Endothelial cell of umbilical vein (primary cell): ENCODE measurements at regions not wholly inside any gene's neighbourhood (a gene's known extent, or its start where the extent isn't known, plus 50 kb on each side); places are given as distances from the start of the nearest gene placed in this dataset.

Experiments used
- BruUV-seq: library from RNA; stranded (reverse); fragments of 400-500 nt; replicated peaks from 2 replicates; lab custom pipeline; 2021; lab: Mats Ljungman, UMichigan
- CTCF ChIA-PET: fragments of 300-600, 350-600 bp; sonication (Branson Sonifier 250); formaldehyde crosslinking; loops from one replicate; lab custom pipeline; 2021; ENCODE audit warnings: antibody characterized with exemption, inconsistent platforms; lab: Charles Lee
- POLR2A ChIA-PET: fragments of 300-600, 350-600 bp; sonication (Branson Sonifier 250); formaldehyde crosslinking; loops from one replicate; lab custom pipeline; 2021; ENCODE audit warnings: antibody characterized with exemption, inconsistent platforms; lab: Charles Lee
- DNase-seq: peaks from one replicate; pipeline ENCODE4 v3.0.0-alpha.2; 2011; ENCODE audit warnings: low read depth, low spot score
- FAIRE-seq: peaks from 2 replicates; lab custom pipeline; 2011; peaks lifted over from hg19 to GRCh38; lab: Jason Lieb, UNC
- H2AFZ ChIP-seq: 2 replicates; pipeline ENCODE4 v1.6.0; 2012; ENCODE audit warnings: low read depth, low read length, control low read depth, inconsistent platforms
- H3K27ac ChIP-seq: 2 replicates; pipeline ENCODE4 v1.5.1; 2011; ENCODE audit warnings: low read depth, mild to moderate bottlenecking, control low read depth, low read length, moderate library complexity; ENCODE audit not compliant: insufficient read depth
- H3K27me3 ChIP-seq, 2 experiments: 2 replicates each; pipeline versions ENCODE4 v1.6.0 to v1.6.1; 2011; ENCODE audit warnings: low read length in 2 of 2, mixed read lengths in 1 of 2; ENCODE audit not compliant: control insufficient read depth in 2 of 2, insufficient read depth in 2 of 2
- H3K36me3 ChIP-seq, 2 experiments: 2 replicates in 1 of 2; 3 replicates in 1 of 2; pipeline ENCODE4 v1.5.1; 2011; ENCODE audit warnings: low read length in 2 of 2, mild to moderate bottlenecking in 1 of 2, moderate library complexity in 1 of 2; ENCODE audit not compliant: control insufficient read depth in 2 of 2, insufficient read depth in 2 of 2; ENCODE audit errors: extremely low read depth in 1 of 2
- H3K4me1 ChIP-seq: 3 replicates; pipeline ENCODE4 v1.5.1; 2011; ENCODE audit warnings: mild to moderate bottlenecking, low read length; ENCODE audit not compliant: control insufficient read depth, insufficient read depth; ENCODE audit errors: extremely low read depth
- H3K4me2 ChIP-seq: 2 replicates; pipeline ENCODE4 v1.6.1; 2011; ENCODE audit warnings: low read length, control low read depth, mixed read lengths; ENCODE audit not compliant: insufficient read depth
- H3K4me3 ChIP-seq, 3 experiments: fragments of 200-600 bp in 1 of 3; sonication (generic), shearing (Covaris generic) in 1 of 3; replicated peaks in 1 of 3; 2 replicates each; pipeline ENCODE4 v1.5.1; 2011 to 2016; ENCODE audit warnings: control low read depth in 3 of 3, low read length in 3 of 3, mild to moderate bottlenecking in 2 of 3, inconsistent platforms in 1 of 3, low read depth in 1 of 3, moderate library complexity in 1 of 3; ENCODE audit not compliant: insufficient read depth in 1 of 3
- H3K79me2 ChIP-seq: 2 replicates; pipeline ENCODE4 v1.6.0; 2012; ENCODE audit warnings: low read length, inconsistent platforms; ENCODE audit not compliant: control insufficient read depth, insufficient read depth
- H3K9ac ChIP-seq: replicated peaks from 2 replicates; pipeline ENCODE3; 2011; ENCODE audit warnings: low read length, control low read depth; ENCODE audit not compliant: insufficient read depth; ENCODE audit errors: extremely low read depth
- H3K9me1 ChIP-seq: replicated peaks from 3 replicates; pipeline ENCODE4 v1.6.0; 2011; ENCODE audit warnings: mild to moderate bottlenecking, low read length; ENCODE audit not compliant: control insufficient read depth, insufficient read depth; ENCODE audit errors: extremely low read depth
- H3K9me3 ChIP-seq: replicated peaks from 2 replicates; pipeline ENCODE4 v1.5.1; 2012; ENCODE audit warnings: low read length, inconsistent platforms; ENCODE audit not compliant: control insufficient read depth, insufficient read depth
- H4K20me1 ChIP-seq: replicated peaks from 2 replicates; pipeline ENCODE3; 2011; ENCODE audit warnings: mild to moderate bottlenecking, low read length; ENCODE audit not compliant: control insufficient read depth, insufficient read depth; ENCODE audit errors: extremely low read depth
- EZH2 ChIP-seq: IDR thresholded peaks from 2 replicates; pipeline ENCODE4 v1.6.1; 2012; ENCODE audit warnings: borderline replicate concordance, low read depth, mild to moderate bottlenecking, moderate library complexity, low read length, inconsistent platforms; ENCODE audit not compliant: severe bottlenecking
- FOS ChIP-seq: IDR thresholded peaks from 2 replicates; pipeline ENCODE4 v1.6.1; 2011; ENCODE audit warnings: mild to moderate bottlenecking, low read length, moderate library complexity, borderline replicate concordance; ENCODE audit not compliant: insufficient read depth
- GATA2 ChIP-seq: IDR thresholded peaks from 2 replicates; pipeline ENCODE4 v1.7.0; 2011; ENCODE audit warnings: low read depth, mild to moderate bottlenecking, moderate library complexity, mixed read lengths, low read length; ENCODE audit not compliant: insufficient read length, insufficient read depth
- POLR2A ChIP-seq: IDR thresholded peaks from 2 replicates; pipeline ENCODE4 v1.6.1; 2012; ENCODE audit warnings: low read depth, mild to moderate bottlenecking, control low read depth, low read length
- POLR2AphosphoS5 ChIP-seq: IDR thresholded peaks from 2 replicates; pipeline ENCODE4 v1.6.1; 2012; ENCODE audit warnings: low read depth, mild to moderate bottlenecking, control low read depth, low read length, moderate library complexity; ENCODE audit not compliant: insufficient read depth
- dilution Hi-C: fragments of 300-500 bp; cut with MboI; formaldehyde crosslinking; loops from one replicate; pipeline ENCODE4 v1.15.0; 2019; ENCODE audit warnings: low sequenced_read_pairs; ENCODE audit not compliant: extremely low pct_ligation_motif_present
- intact Hi-C: fragments of 100-400 bp; cut with micrococcal nuclease; formaldehyde crosslinking; loops from one replicate; pipeline ENCODE4 v1.10.0; 2022

DNA sequence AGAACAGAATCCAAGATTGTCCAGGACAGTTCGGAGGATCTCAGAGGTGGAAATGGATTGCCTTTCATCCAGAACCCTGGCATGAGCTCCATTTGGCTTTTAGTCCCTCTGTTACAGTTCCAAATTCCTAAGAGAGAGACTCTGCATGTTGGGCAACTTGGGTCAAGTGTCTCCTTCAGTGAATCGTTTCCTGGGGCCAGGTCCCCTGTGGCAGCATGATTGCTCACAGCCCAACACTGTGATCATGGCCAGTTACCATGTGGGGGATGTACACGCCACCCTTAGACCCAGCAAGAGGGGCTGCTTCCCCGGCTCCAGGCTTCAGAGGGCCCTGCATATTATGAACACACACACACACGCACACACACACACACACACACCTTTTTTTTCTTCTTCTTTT lies 118.6 kb upstream of the GLI2 start:
- Histone ChIP-seq H3K9me3 (no peaks in the 10 kb centered on the region), H2AFZ (no peak overlapping the region), H4K20me1 (no peaks in the 10 kb centered on the region), H3K4me3 (no peak overlapping the region), H3K27me3 (peaks cover 0 to 2% of the 10 kb centered on the region in 2 experiments), H3K9ac (no peak overlapping the region), H3K27ac (no peak overlapping the region), H3K36me3 (no peaks in the 10 kb centered on the region), H3K4me1 (no peaks in the 10 kb centered on the region), H3K79me2 (no peaks in the 10 kb centered on the region), H3K9me1 (no peaks in the 10 kb centered on the region), H3K4me2 (no peak overlapping the region)
- POLR2A ChIA-PET = no interaction called here
- TF ChIP-seq POLR2AphosphoS5 (no peak), POLR2A (no peak), GATA2 (no peak), EZH2 (no peak), FOS (no peak)
- CTCF ChIA-PET = no interaction called here
- dilution Hi-C loops = no loop called here
- no TSS peak for BruUV-seq
- DNase-seq = no peak
- intact Hi-C loops = no loop called here
- no peak for FAIRE-seq

DNA sequence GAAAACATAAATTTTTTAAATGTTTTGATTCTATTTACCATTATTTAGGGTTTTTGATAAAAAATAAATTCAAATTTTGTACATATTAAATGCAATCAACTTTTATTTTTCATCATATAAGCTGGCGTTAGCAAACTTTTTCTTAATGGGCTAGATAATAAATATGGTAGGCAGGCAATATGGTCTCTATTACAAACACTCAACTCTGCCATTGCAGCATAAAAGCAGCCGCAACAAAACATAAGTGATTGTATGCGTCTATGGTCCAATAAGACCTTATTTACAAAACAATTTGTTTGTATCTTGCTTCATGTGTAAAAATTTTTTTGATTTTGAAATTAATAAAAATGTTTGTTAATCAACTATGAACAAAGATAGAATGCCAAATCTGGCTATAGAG lies 116.8 kb upstream of the GLI2 start:
- H3K9ac ChIP-seq = no peak overlapping the region
- H3K9me1 ChIP-seq = no peaks in the 10 kb centered on the region

More for the DNA sequence above, 116.8 kb upstream of the GLI2 start:
- BruUV-seq = no TSS peak
- dilution Hi-C loops (no loop called here), intact Hi-C loops (no loop called here)
- no peak for TF ChIP-seq POLR2A
- DNase-seq (no peak), FAIRE-seq (no peak)
- ChIA-PET POLR2A (no interaction called here), CTCF (interaction anchor here (1.4 to 2.0 kb wide), 2 partner anchors 15 to 57 kb away, joined by 4 to 5 read pairs; no protein-coding TSS in a partner anchor)
- Histone ChIP-seq H3K27me3 (peaks cover 0 to 2% of the 10 kb centered on the region in 2 experiments), H3K4me3 (no peak overlapping the region), H3K9me3 (no peaks in the 10 kb centered on the region), H3K4me2 (no peak overlapping the region), H4K20me1 (no peaks in the 10 kb centered on the region), H3K27ac (no peak overlapping the region), H2AFZ (no peak overlapping the region), H3K79me2 (no peaks in the 10 kb centered on the region), H3K36me3 (no peaks in the 10 kb centered on the region), H3K4me1 (no peaks in the 10 kb centered on the region)
